ENCODE measurements at regions not wholly inside any gene's neighbourhood (a gene's known extent, or its start where the extent isn't known, plus 50 kb on each side); places are given as distances from the start of the nearest gene placed in this dataset.
"Not testable (repeated sequence)": the region's sequence is repeated elsewhere in the genome, so short reads cannot be mapped to it uniquely, and the experiment has no call there.

GRCh38 chr18:37847544-37847943, 281.9 kb upstream of the CELF4 start:
- no peak for TF ChIP-seq CTCF (IDR thresholded peaks at IDR 0.05; ENCODE audit: insufficient read depth, low read depth, low read length)
- DNase-seq (ENCODE audit: low read depth), result no peak
- no peak overlapping the region for H3K4me3 ChIP-seq (ENCODE audit: low read depth, low read length)

GRCh38 chr18:37846996-37847395, 281.4 kb upstream of the CELF4 start:
- no peak overlapping the region for H3K4me3 ChIP-seq (ENCODE audit: low read depth, low read length)
- DNase-seq (ENCODE audit: low read depth), result no peak
- TF ChIP-seq CTCF (IDR thresholded peaks at IDR 0.05; ENCODE audit: insufficient read depth, low read depth, low read length), result no peak

GRCh38 chr18:37845498-37845897, 279.9 kb upstream of the CELF4 start:
- no peak for DNase-seq (ENCODE audit: low read depth)
- H3K4me3 ChIP-seq (ENCODE audit: low read depth, low read length), result no peak overlapping the region
- no peak for TF ChIP-seq CTCF (IDR thresholded peaks at IDR 0.05; ENCODE audit: insufficient read depth, low read depth, low read length)

- no peak overlapping the region for H3K4me3 ChIP-seq (ENCODE audit: low read depth, low read length)
- no peak for DNase-seq (ENCODE audit: low read depth)
- no peak for TF ChIP-seq CTCF (IDR thresholded peaks at IDR 0.05; ENCODE audit: insufficient read depth, low read depth, low read length)
Observed at GRCh38 chr18:37844209-37844970, 278.8 kb upstream of the CELF4 start.

- TF ChIP-seq CTCF (IDR thresholded peaks at IDR 0.05; ENCODE audit: insufficient read depth, low read depth, low read length), result no peak
- no peak overlapping the region for H3K4me3 ChIP-seq (ENCODE audit: low read depth, low read length)
- no peak for DNase-seq (ENCODE audit: low read depth)
Observed at GRCh38 chr18:37838083-37838482, 272.5 kb upstream of the CELF4 start.

GRCh38 chr18:37836071-37836970, 270.7 kb upstream of the CELF4 start:
- no peak overlapping the region for H3K4me3 ChIP-seq (ENCODE audit: low read depth, low read length)
- no peak for DNase-seq (ENCODE audit: low read depth)
- no peak for TF ChIP-seq CTCF (IDR thresholded peaks at IDR 0.05; ENCODE audit: insufficient read depth, low read depth, low read length)

- H3K4me3 ChIP-seq (ENCODE audit: low read depth, low read length); DNase-seq (ENCODE audit: low read depth): not testable (repeated sequence)
Observed at GRCh38 chr18:37832010-37832695, 266.6 kb upstream of the CELF4 start.

Data from fibroblast of villous mesenchyme (primary cell).